Activated naive CD4-positive, alpha-beta T cell treated with anti-CD3 and anti-CD28 coated beads for 36 hours (primary cell): ENCODE measurements at regions not wholly inside any gene's neighbourhood (a gene's known extent, or its start where the extent isn't known, plus 50 kb on each side); places are given as distances from the start of the nearest gene placed in this dataset.

ENCODE experiments used
- CTCF ChIA-PET: fragments of 350-600 bp; sonication (Branson Sonifier 250); formaldehyde crosslinking; loops from one replicate; lab custom pipeline; 2021; ENCODE audit warnings: antibody characterized with exemption; lab: Charles Lee
- DNase-seq: peaks from one replicate; pipeline ENCODE4 v3.0.0-alpha.2; 2020
- H3K27ac Mint-ChIP-seq: one replicate; pipeline ENCODE4 v1.8.0; 2021; ENCODE audit warnings: mild to moderate bottlenecking, mixed read lengths
- H3K27me3 Mint-ChIP-seq: one replicate; pipeline ENCODE4 v1.8.0; 2021; ENCODE audit warnings: low read depth, mixed read lengths
- H3K36me3 Mint-ChIP-seq: one replicate; pipeline ENCODE4 v1.8.0; 2021; ENCODE audit warnings: low read depth, mixed read lengths
- H3K4me1 Mint-ChIP-seq: one replicate; pipeline ENCODE4 v1.8.0; 2021; ENCODE audit warnings: low read depth, mixed read lengths
- H3K4me3 Mint-ChIP-seq: one replicate; pipeline ENCODE4 v1.8.0; 2021; ENCODE audit warnings: mild to moderate bottlenecking, moderate library complexity, mixed read lengths
- H3K9me3 Mint-ChIP-seq: one replicate; pipeline ENCODE4 v1.8.0; 2021; ENCODE audit warnings: mixed read lengths
- intact Hi-C: fragments of 100-400 bp; cut with micrococcal nuclease; formaldehyde crosslinking; loops from one replicate; pipeline ENCODE4 v1.15.1; 2023

DNA sequence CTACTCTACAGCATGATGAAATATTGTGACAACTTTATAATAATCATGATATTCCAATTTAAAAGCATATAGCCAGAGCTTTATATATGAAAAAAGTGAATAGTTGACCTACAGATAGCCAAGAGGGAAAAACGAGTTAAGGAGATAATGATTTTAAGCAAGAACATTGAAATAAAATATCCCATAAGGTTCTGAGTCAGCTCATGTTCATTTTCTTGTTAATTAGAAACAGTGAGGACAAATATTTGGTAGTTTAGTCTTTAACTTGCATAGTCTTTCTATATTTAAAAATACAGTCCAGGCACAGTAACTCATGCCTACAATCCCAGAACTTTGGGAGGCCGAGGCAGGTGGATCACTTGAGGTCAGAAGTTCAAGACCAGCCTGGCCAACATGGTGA, 55.8 kb upstream of the CDH6 start:
- H3K4me3 Mint-ChIP-seq = no peak overlapping the region
- CTCF ChIA-PET = interaction anchor here (0.9 kb wide), 1 partner anchor 49 kb away, joined by 3 read pairs; no protein-coding TSS in a partner anchor

DNA sequence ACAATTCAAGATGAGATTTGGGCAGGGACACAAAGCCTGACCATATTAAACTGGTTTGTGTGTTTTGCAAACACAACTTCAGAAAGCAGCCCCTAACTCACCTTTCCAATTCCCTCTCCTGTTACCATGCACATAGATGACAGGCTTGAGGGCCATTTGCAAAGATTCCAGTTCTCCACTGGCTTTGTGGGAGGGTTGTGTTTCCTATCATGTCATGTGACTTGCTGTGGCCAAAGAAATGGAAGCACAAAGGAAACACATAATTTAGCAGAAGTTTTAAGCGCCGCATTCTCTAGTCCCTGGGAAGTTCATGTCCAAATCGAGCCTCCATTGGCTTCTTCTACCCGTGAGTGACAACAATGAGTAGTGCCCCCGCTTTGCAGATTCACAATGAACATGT, 57.9 kb upstream of the CDH6 start:
- Mint-ChIP-seq H3K27me3 (no peaks in the 10 kb centered on the region), H3K27ac (no peak overlapping the region), H3K36me3 (no peaks in the 10 kb centered on the region), H3K4me1 (no peaks in the 10 kb centered on the region), H3K9me3 (peaks cover 1% of the 10 kb centered on the region), H3K4me3 (no peak overlapping the region)
- no peak for DNase-seq
- CTCF ChIA-PET = no interaction called here
- intact Hi-C loops = no loop called here

More for the DNA sequence above, 55.8 kb upstream of the CDH6 start:
- Mint-ChIP-seq H3K27ac (no peak overlapping the region), H3K27me3 (no peaks in the 10 kb centered on the region), H3K4me1 (no peaks in the 10 kb centered on the region), H3K36me3 (no peaks in the 10 kb centered on the region), H3K9me3 (no peaks in the 10 kb centered on the region)
- intact Hi-C loops = no loop called here
- no peak for DNase-seq

DNA sequence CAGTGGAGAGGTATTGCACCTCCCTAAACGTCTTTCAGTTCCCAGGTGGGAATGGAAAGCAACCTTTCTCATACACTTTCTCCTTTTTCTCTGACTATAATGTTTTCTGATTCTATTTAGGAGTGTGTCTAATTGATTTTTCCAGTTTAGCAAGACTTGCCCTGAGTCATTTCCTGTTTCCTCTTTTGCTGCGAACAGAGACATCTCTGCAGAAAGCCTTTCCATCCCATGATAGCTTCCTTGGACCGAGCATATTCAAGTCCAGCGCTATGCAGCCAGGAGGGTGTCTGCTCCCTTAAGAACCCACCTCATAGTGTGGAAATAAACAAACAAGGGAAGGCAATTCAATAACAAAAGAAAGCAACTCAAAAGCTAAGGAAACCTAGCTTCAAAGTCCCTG, 60.0 kb upstream of the CDH6 start:
- Mint-ChIP-seq H3K27ac (no peak overlapping the region), H3K36me3 (no peaks in the 10 kb centered on the region), H3K4me1 (no peaks in the 10 kb centered on the region), H3K4me3 (no peak overlapping the region), H3K27me3 (no peaks in the 10 kb centered on the region), H3K9me3 (peaks cover 1% of the 10 kb centered on the region)
- CTCF ChIA-PET = no interaction called here
- intact Hi-C loops = no loop called here
- no peak for DNase-seq

DNA sequence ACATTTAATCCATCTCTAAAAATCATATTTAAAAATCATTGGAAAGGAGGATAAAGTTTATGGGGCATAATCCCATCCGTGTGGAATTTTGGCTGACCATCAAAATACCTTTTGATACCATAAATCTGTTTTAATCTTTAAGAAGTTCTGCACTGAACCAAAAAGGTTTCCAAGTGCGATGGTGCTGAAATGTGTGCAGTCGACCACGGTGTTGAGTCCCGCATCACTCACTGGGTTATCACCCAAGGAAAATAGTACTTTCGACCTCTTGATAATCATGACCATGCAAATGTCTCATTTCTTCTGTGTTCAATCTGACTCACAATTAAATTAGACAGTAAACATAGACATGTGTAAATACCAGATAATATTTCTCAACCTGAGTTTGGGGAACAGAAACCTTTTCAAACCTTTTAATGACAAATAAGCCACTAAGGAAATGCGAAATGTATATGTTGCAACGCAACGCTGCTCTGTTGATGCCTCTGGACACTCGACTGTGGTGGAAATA, 62.0 kb upstream of the CDH6 start:
- Mint-ChIP-seq H3K4me3 (no peak overlapping the region), H3K27ac (no peak overlapping the region), H3K27me3 (no peaks in the 10 kb centered on the region), H3K4me1 (no peaks in the 10 kb centered on the region), H3K36me3 (no peaks in the 10 kb centered on the region), H3K9me3 (peaks cover 1% of the 10 kb centered on the region)
- no peak for DNase-seq
- CTCF ChIA-PET = interaction anchor here (1.6 kb wide), 1 partner anchor 55 kb away, joined by 5 read pairs; no protein-coding TSS in a partner anchor
- intact Hi-C loops = no loop called here

DNA sequence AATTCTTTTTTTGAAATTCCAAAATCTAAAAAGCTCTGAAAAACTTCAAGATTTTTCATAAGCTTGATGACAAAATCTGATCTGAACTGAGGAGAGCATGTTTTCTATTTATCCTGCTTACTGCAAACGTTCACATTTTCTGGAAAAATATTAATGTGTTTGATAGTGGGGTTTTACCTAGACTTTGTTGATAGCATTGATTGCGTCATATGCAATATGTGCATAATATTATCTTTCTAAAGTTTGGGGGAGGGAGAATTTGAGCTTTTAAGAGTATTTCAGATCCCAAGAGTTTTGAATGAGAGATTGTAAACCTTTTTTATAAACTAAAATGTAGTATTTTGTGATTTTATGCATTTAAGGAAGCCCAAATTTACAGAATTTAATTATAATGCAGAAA, 62.8 kb upstream of the CDH6 start:
- H3K4me3 Mint-ChIP-seq = no peak overlapping the region
- intact Hi-C loops = no loop called here
- H3K9me3 Mint-ChIP-seq = peaks cover 1% of the 10 kb centered on the region
- H3K27ac Mint-ChIP-seq = no peak overlapping the region
- no peaks in the 10 kb centered on the region for H3K27me3 Mint-ChIP-seq
- no peak for DNase-seq
- H3K36me3 Mint-ChIP-seq = no peaks in the 10 kb centered on the region
- H3K4me1 Mint-ChIP-seq = no peaks in the 10 kb centered on the region
- CTCF ChIA-PET = no interaction called here

DNA sequence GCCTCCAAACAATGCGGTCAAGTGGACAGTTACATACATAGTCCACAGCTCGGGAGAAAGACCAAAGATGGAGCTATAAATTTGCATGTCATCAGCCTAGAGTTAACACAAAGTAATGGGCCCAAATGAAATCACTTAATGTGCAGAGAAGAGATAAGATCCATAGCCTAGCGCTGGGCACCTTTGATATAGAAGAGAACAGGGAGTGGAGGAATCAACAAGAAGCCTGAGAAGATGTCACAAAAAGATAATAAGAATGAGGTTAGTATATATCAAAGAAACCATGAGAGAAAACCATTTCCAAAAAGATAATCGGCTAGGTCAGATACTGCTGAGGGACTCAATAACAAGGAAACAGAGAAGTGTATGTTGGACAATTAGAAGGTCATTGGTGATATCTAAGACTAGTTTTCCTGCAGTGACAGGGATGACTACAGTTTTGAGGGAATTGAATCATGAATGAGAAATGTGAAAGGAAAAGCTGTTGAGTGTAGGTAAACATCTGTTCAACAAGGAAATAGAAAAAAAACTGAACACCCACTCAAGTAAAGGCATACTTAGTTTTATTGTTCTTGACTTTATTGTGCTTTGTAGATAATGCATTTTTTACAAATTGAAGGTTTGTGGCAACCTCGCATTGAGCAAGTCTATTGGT, 68.7 kb upstream of the CDH6 start:
- Mint-ChIP-seq H3K9me3 (no peaks in the 10 kb centered on the region), H3K4me3 (no peak overlapping the region), H3K36me3 (no peaks in the 10 kb centered on the region), H3K27me3 (no peaks in the 10 kb centered on the region), H3K27ac (no peak overlapping the region), H3K4me1 (no peaks in the 10 kb centered on the region)
- CTCF ChIA-PET = no interaction called here
- no peak for DNase-seq
- intact Hi-C loops = no loop called here

DNA sequence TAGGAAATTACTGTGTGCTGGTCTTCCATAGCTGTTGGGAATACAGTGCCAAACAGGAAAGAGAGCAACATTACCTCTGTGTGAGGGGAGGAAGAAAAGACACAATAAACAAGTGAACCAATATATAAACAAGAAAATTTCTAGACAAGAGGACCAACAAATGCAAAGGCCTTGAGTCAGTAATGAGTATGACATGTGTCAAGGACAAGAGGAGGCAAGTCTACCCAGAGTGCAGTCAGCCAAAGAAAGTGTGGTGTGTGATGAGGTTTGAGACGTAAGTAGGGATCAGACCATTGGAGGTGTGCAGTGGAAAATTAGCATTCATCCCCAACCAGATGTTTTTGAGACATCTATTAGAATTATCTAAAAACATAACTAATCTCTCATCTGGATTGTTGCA, 69.5 kb upstream of the CDH6 start:
- no peak for DNase-seq
- CTCF ChIA-PET = no interaction called here
- Mint-ChIP-seq H3K27me3 (no peaks in the 10 kb centered on the region), H3K36me3 (no peaks in the 10 kb centered on the region), H3K9me3 (no peaks in the 10 kb centered on the region), H3K4me1 (no peaks in the 10 kb centered on the region), H3K4me3 (no peak overlapping the region), H3K27ac (no peak overlapping the region)
- intact Hi-C loops = no loop called here

DNA sequence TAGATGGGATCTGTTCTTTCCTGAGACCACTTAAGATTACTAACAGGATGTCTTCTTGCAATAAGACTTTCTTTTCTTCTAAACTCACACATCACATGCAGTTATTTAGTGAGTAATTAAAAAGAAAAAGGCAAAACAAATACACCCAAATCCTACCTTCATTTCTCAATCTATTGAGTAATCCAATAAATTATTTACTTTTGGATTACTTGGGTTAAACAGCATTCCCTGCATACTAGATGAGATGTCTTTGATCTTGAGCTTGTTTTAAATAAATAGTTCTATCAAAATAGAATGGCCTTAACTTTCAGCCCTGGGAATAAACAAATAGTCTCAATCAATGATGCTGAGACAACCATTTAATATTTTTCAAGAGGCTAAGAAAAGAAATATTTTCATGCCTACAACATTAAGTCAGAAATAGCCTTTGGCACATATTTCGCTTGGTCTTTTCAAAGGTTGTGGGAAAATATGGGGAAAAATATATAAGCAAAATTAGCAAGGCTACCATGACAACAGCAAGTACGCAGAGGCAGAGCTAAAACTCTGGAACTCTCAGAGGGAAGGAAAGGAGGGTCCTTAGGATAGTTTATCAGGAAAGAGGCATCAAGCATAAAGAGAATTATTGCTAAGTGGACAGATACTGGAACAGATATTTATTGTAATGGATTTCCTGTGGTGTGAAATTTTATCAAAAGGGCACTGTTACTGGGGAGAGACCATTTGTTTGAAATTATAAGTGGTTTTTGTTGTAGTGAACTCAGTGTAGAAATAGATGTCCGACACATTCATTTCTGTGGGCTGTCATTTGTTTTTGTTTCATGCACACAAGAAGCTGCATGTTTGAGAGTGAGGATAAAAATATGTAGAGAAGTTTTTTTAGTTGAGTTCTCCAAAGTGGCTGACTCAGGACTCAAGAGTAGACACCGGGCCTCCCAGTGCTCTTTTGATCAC, 70.2 kb upstream of the CDH6 start:
- Mint-ChIP-seq H3K4me1 (no peaks in the 10 kb centered on the region), H3K4me3 (no peak overlapping the region), H3K27ac (no peak overlapping the region), H3K27me3 (no peaks in the 10 kb centered on the region), H3K9me3 (no peaks in the 10 kb centered on the region), H3K36me3 (no peaks in the 10 kb centered on the region)
- CTCF ChIA-PET = no interaction called here
- intact Hi-C loops = no loop called here
- DNase-seq = no peak

DNA sequence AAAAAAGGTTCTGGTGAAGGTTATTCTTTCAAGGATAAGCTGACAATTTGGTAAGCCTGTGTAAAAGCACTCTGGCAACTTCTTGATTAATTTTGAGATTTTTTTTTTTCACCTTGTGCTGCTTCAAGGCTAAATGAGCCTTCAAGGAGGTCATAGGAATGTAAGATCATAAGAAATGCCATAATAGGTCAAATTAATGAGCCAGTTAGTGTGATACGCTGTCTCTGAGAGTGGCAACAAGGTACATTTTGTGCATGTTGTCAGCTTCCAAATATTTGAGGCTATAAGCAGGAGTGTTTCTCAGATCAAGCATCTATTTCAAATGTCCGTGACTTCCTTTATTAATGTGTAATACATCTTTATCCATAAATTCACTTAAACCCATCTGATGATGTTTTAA, 72.3 kb upstream of the CDH6 start:
- intact Hi-C loops = no loop called here
- no peaks in the 10 kb centered on the region for H3K27me3 Mint-ChIP-seq
- H3K4me3 Mint-ChIP-seq = no peak overlapping the region
- no peaks in the 10 kb centered on the region for H3K4me1 Mint-ChIP-seq
- no peak for DNase-seq
- H3K27ac Mint-ChIP-seq = no peak overlapping the region
- H3K36me3 Mint-ChIP-seq = no peaks in the 10 kb centered on the region
- CTCF ChIA-PET = no interaction called here
- no peaks in the 10 kb centered on the region for H3K9me3 Mint-ChIP-seq

DNA sequence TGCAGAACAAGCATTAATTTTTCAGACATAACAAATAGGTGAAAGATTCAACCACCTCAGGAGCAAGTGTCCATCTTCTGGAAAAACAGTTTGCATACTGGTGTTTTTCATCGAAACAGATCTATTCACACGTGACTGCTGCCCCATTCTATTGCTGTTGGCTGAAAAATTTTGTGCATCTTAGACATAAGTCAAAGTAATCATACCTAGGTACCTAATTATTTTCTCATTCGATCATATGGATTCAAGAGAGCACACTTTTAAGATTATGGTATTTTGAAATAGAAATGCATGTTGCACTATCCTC, 72.9 kb upstream of the CDH6 start:
- Mint-ChIP-seq H3K27ac (no peak overlapping the region), H3K9me3 (no peaks in the 10 kb centered on the region), H3K4me3 (no peak overlapping the region), H3K36me3 (no peaks in the 10 kb centered on the region), H3K27me3 (no peaks in the 10 kb centered on the region), H3K4me1 (no peaks in the 10 kb centered on the region)
- CTCF ChIA-PET = no interaction called here
- no peak for DNase-seq
- intact Hi-C loops = no loop called here

DNA sequence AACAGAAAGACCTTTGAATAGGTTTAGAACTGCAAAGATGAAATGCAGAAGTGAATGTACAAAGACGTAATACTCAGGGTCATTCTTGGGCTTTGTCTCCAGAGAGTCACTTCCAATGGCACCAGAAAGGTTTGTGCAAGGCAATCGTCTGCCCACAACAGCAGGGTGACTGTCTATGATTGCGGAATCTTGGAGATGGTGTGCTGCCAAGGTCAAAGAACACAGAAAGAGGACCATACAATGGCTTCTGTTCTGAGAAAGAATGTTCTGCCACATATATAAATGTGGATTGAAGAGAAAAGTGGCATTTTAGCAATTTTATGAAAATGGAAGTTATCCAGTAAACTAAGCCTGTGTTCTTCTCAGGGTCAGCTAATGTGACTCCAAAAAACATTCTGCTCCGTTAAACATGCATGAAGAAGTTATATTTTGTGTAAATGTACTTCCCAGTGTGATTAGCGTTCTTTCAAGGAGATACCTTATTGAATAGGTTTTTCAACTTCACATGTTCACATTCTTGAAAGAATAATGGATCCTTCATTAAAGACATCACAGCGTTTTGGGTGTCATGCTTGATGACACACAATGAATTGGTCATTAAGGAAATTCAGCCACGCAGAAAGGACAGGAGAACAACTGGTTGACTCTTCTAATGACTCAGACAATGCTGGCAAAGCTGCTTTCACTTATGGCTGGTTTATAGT, 73.4 kb upstream of the CDH6 start:
- intact Hi-C loops = no loop called here
- no peaks in the 10 kb centered on the region for H3K4me1 Mint-ChIP-seq
- no peak overlapping the region for H3K27ac Mint-ChIP-seq
- no peak overlapping the region for H3K4me3 Mint-ChIP-seq
- H3K36me3 Mint-ChIP-seq = no peaks in the 10 kb centered on the region
- no peaks in the 10 kb centered on the region for H3K9me3 Mint-ChIP-seq
- H3K27me3 Mint-ChIP-seq = no peaks in the 10 kb centered on the region
- CTCF ChIA-PET = no interaction called here
- DNase-seq = no peak

DNA sequence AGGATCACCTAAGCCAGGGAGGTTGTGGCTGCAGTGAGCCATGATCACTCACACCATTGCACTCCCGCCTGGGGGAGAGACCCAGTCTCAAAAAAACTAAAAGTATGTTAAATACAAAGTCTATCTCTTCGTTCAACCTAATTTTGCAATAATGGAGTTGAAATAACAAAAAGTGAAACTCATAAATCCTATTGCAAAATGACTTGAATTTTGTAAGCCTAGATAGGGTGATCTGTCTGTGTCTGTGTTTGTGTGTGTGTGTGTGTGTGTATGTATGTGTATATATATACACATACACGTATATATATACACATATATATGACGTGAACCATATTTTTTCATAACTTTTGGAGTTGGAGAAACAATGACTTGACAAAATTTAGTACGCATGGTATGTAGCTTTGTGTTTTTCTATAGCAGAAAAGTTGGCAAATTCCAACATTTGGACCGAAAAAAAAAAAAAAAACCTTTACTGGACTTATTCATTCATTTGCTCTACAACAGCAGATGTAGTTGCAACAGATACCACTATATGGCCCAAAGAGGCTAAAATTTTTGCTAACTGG, 76.9 kb upstream of the CDH6 start:
- DNase-seq = no peak
- Mint-ChIP-seq H3K9me3 (no peaks in the 10 kb centered on the region), H3K36me3 (no peaks in the 10 kb centered on the region), H3K27me3 (no peaks in the 10 kb centered on the region), H3K27ac (no peak overlapping the region), H3K4me3 (no peak overlapping the region), H3K4me1 (no peaks in the 10 kb centered on the region)
- CTCF ChIA-PET = no interaction called here
- intact Hi-C loops = no loop called here
